Endothelial cell of umbilical vein (primary cell): ENCODE measurements at regions not wholly inside any gene's neighbourhood (a gene's known extent, or its start where the extent isn't known, plus 50 kb on each side); places are given as distances from the start of the nearest gene placed in this dataset.
A peak's percentile ranks its signal among the peaks of the same experiment; 100 is the strongest.

Experiments used
- BruUV-seq: library from RNA; stranded (reverse); fragments of 400-500 nt; replicated peaks from 2 replicates; lab custom pipeline; 2021; lab: Mats Ljungman, UMichigan
- CTCF ChIA-PET: fragments of 300-600, 350-600 bp; sonication (Branson Sonifier 250); formaldehyde crosslinking; loops from one replicate; lab custom pipeline; 2021; ENCODE audit warnings: antibody characterized with exemption, inconsistent platforms; lab: Charles Lee
- POLR2A ChIA-PET: fragments of 300-600, 350-600 bp; sonication (Branson Sonifier 250); formaldehyde crosslinking; loops from one replicate; lab custom pipeline; 2021; ENCODE audit warnings: antibody characterized with exemption, inconsistent platforms; lab: Charles Lee
- DNase-seq: peaks from one replicate; pipeline ENCODE4 v3.0.0-alpha.2; 2011; ENCODE audit warnings: low read depth, low spot score
- FAIRE-seq: peaks from 2 replicates; lab custom pipeline; 2011; peaks lifted over from hg19 to GRCh38; lab: Jason Lieb, UNC
- H2AFZ ChIP-seq: 2 replicates; pipeline ENCODE4 v1.6.0; 2012; ENCODE audit warnings: low read depth, low read length, control low read depth, inconsistent platforms
- H3K27ac ChIP-seq: 2 replicates; pipeline ENCODE4 v1.5.1; 2011; ENCODE audit warnings: low read depth, mild to moderate bottlenecking, control low read depth, low read length, moderate library complexity; ENCODE audit not compliant: insufficient read depth
- H3K27me3 ChIP-seq, 2 experiments: 2 replicates each; pipeline versions ENCODE4 v1.6.0 to v1.6.1; 2011; ENCODE audit warnings: low read length in 2 of 2, mixed read lengths in 1 of 2; ENCODE audit not compliant: control insufficient read depth in 2 of 2, insufficient read depth in 2 of 2
- H3K36me3 ChIP-seq, 2 experiments: 2 replicates in 1 of 2; 3 replicates in 1 of 2; pipeline ENCODE4 v1.5.1; 2011; ENCODE audit warnings: low read length in 2 of 2, mild to moderate bottlenecking in 1 of 2, moderate library complexity in 1 of 2; ENCODE audit not compliant: control insufficient read depth in 2 of 2, insufficient read depth in 2 of 2; ENCODE audit errors: extremely low read depth in 1 of 2
- H3K4me1 ChIP-seq: 3 replicates; pipeline ENCODE4 v1.5.1; 2011; ENCODE audit warnings: mild to moderate bottlenecking, low read length; ENCODE audit not compliant: control insufficient read depth, insufficient read depth; ENCODE audit errors: extremely low read depth
- H3K4me2 ChIP-seq: 2 replicates; pipeline ENCODE4 v1.6.1; 2011; ENCODE audit warnings: low read length, control low read depth, mixed read lengths; ENCODE audit not compliant: insufficient read depth
- H3K4me3 ChIP-seq, 3 experiments: fragments of 200-600 bp in 1 of 3; sonication (generic), shearing (Covaris generic) in 1 of 3; replicated peaks in 1 of 3; 2 replicates each; pipeline ENCODE4 v1.5.1; 2011 to 2016; ENCODE audit warnings: control low read depth in 3 of 3, low read length in 3 of 3, mild to moderate bottlenecking in 2 of 3, inconsistent platforms in 1 of 3, low read depth in 1 of 3, moderate library complexity in 1 of 3; ENCODE audit not compliant: insufficient read depth in 1 of 3
- H3K79me2 ChIP-seq: 2 replicates; pipeline ENCODE4 v1.6.0; 2012; ENCODE audit warnings: low read length, inconsistent platforms; ENCODE audit not compliant: control insufficient read depth, insufficient read depth
- H3K9ac ChIP-seq: replicated peaks from 2 replicates; pipeline ENCODE3; 2011; ENCODE audit warnings: low read length, control low read depth; ENCODE audit not compliant: insufficient read depth; ENCODE audit errors: extremely low read depth
- H3K9me1 ChIP-seq: replicated peaks from 3 replicates; pipeline ENCODE4 v1.6.0; 2011; ENCODE audit warnings: mild to moderate bottlenecking, low read length; ENCODE audit not compliant: control insufficient read depth, insufficient read depth; ENCODE audit errors: extremely low read depth
- H3K9me3 ChIP-seq: replicated peaks from 2 replicates; pipeline ENCODE4 v1.5.1; 2012; ENCODE audit warnings: low read length, inconsistent platforms; ENCODE audit not compliant: control insufficient read depth, insufficient read depth
- H4K20me1 ChIP-seq: replicated peaks from 2 replicates; pipeline ENCODE3; 2011; ENCODE audit warnings: mild to moderate bottlenecking, low read length; ENCODE audit not compliant: control insufficient read depth, insufficient read depth; ENCODE audit errors: extremely low read depth
- CTCF ChIP-seq, 2 donors: IDR thresholded peaks; 1 replicate in 1 of 2; 2 replicates in 1 of 2; pipeline ENCODE4 v1.5.1; 2011; ENCODE audit warnings: low read length in 2 of 2, mild to moderate bottlenecking in 2 of 2, moderate library complexity in 2 of 2, control low read depth in 1 of 2, inconsistent platforms in 1 of 2, low read depth in 1 of 2; ENCODE audit not compliant: insufficient read depth in 1 of 2; ENCODE audit errors: extremely low read depth in 1 of 2
- EZH2 ChIP-seq: IDR thresholded peaks from 2 replicates; pipeline ENCODE4 v1.6.1; 2012; ENCODE audit warnings: borderline replicate concordance, low read depth, mild to moderate bottlenecking, moderate library complexity, low read length, inconsistent platforms; ENCODE audit not compliant: severe bottlenecking
- FOS ChIP-seq: IDR thresholded peaks from 2 replicates; pipeline ENCODE4 v1.6.1; 2011; ENCODE audit warnings: mild to moderate bottlenecking, low read length, moderate library complexity, borderline replicate concordance; ENCODE audit not compliant: insufficient read depth
- GATA2 ChIP-seq: IDR thresholded peaks from 2 replicates; pipeline ENCODE4 v1.7.0; 2011; ENCODE audit warnings: low read depth, mild to moderate bottlenecking, moderate library complexity, mixed read lengths, low read length; ENCODE audit not compliant: insufficient read length, insufficient read depth
- JUN ChIP-seq: IDR thresholded peaks from 2 replicates; pipeline ENCODE4 v1.6.1; 2011; ENCODE audit warnings: borderline replicate concordance, low read depth; ENCODE audit not compliant: insufficient read length, insufficient read depth
- MAX ChIP-seq: IDR thresholded peaks from 2 replicates; pipeline ENCODE4 v1.6.1; 2011; ENCODE audit not compliant: insufficient read depth, insufficient read length
- MYC ChIP-seq: IDR thresholded peaks from one replicate; pipeline ENCODE4 v1.6.1; 2011; ENCODE audit warnings: mild to moderate bottlenecking, low read depth, low read length
- POLR2A ChIP-seq: IDR thresholded peaks from 2 replicates; pipeline ENCODE4 v1.6.1; 2012; ENCODE audit warnings: low read depth, mild to moderate bottlenecking, control low read depth, low read length
- POLR2AphosphoS5 ChIP-seq: IDR thresholded peaks from 2 replicates; pipeline ENCODE4 v1.6.1; 2012; ENCODE audit warnings: low read depth, mild to moderate bottlenecking, control low read depth, low read length, moderate library complexity; ENCODE audit not compliant: insufficient read depth
- dilution Hi-C: fragments of 300-500 bp; cut with MboI; formaldehyde crosslinking; loops from one replicate; pipeline ENCODE4 v1.15.0; 2019; ENCODE audit warnings: low sequenced_read_pairs; ENCODE audit not compliant: extremely low pct_ligation_motif_present
- intact Hi-C: fragments of 100-400 bp; cut with micrococcal nuclease; formaldehyde crosslinking; loops from one replicate; pipeline ENCODE4 v1.10.0; 2022

DNA sequence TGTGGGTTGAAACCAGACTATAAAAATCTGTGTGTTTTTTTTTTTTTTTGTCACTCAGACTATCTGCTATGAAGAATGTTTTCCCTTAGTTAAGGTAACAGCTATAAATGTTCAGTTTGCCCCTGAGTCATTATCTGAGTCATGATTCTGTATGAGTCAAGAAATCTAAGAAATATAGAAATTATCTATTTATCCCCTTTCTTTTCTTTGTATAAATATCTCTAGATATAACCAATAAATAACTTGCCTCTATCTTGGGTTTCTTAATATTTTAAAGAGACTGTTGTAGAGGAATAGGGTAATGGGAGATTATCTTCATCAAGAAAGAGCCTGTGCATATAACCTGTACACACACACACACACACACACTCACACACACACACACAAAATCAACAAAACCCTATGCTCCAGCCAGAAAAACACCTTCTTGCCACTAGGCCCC lies 161.7 kb upstream of the EEA1 start:
- Histone ChIP-seq H3K9me3 (peaks cover 2% of the 10 kb centered on the region), H3K4me1 (peaks cover 41% of the 10 kb centered on the region), H4K20me1 (no peaks in the 10 kb centered on the region), H3K4me2 (peak overlapping the region; percentile 80), H2AFZ (no peak overlapping the region), H3K27me3 (no peaks in the 10 kb centered on the region), H3K9me1 (no peaks in the 10 kb centered on the region), H3K4me3 (no peak overlapping the region), H3K36me3 (no peaks in the 10 kb centered on the region), H3K27ac (peak overlapping the region; percentile 83), H3K9ac (peak overlapping the region; percentile 48), H3K79me2 (no peaks in the 10 kb centered on the region)
- TF ChIP-seq FOS (peak; percentile 93), CTCF (IDR thresholded peaks at IDR 0.05; ENCODE audit: extremely low read depth in 1 of 2, insufficient read depth in 1 of 2, low read depth in 1 of 2, low read length in 2 of 2) (no peak), POLR2AphosphoS5 (no peak), EZH2 (no peak), MYC (no peak), JUN (peak; percentile 85), GATA2 (no peak), POLR2A (no peak), MAX (no peak)
- dilution Hi-C loops, result no loop called here
- intact Hi-C loops, result loop anchor here (1.0 to 5.0 kb wide), 6 partner anchors 23 to 287 kb away; partner anchors contain the start of gene NUDT4
- BruUV-seq, result TSS peak; percentile 36
- FAIRE-seq (no peak), DNase-seq (peak; percentile 76)
- ChIA-PET POLR2A (no interaction called here), CTCF (interaction anchor here (1.0 to 1.6 kb wide), 6 partner anchors 8 to 290 kb away, joined by 3 to 4 read pairs (median 4); no protein-coding TSS in a partner anchor)
